Suprapubic skin (tissue), 3 donors: ENCODE measurements at regions not wholly inside any gene's neighbourhood (a gene's known extent, or its start where the extent isn't known, plus 50 kb on each side); places are given as distances from the start of the nearest gene placed in this dataset.

ENCODE experiments used
- EP300 ChIP-seq: sonication (generic); formaldehyde crosslinking; IDR thresholded peaks from one replicate; pipeline ENCODE4 v1.6.1; 2017; ENCODE audit warnings: antibody characterized with exemption
- TF ChIP-seq, protein P1 (sequence below), 2 donors: fragments of 200-600 bp in 1 of 2; fragments of 450-650 bp in 1 of 2; sonication (generic) in 1 of 2; IDR thresholded peaks; one replicate each; pipeline ENCODE4 v1.5.1; 2016 to 2019; ENCODE audit warnings: antibody characterized with exemption in 2 of 2, mild to moderate bottlenecking in 1 of 2, moderate library complexity in 1 of 2

DNA sequence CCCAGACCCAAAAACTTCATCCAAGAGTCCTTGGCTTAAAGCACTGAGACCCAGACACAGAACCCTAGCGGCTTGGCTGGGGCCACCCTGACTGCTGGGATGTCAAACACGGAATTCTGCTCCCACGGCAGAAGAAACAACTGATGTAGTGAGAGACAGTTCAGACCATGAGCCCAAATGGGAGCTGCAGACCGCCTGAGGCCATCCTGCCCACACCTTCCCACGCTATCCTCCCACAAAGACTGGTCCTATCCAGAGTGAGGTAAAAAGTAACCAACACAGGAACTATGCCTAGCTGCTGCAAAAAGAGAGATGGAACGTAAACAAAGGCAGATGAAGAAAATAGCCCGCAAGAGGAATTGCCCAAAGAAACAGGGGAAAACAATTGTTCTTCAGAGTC lies 203.3 kb downstream of the PTPRU start:
- TF ChIP-seq, protein P1, sequence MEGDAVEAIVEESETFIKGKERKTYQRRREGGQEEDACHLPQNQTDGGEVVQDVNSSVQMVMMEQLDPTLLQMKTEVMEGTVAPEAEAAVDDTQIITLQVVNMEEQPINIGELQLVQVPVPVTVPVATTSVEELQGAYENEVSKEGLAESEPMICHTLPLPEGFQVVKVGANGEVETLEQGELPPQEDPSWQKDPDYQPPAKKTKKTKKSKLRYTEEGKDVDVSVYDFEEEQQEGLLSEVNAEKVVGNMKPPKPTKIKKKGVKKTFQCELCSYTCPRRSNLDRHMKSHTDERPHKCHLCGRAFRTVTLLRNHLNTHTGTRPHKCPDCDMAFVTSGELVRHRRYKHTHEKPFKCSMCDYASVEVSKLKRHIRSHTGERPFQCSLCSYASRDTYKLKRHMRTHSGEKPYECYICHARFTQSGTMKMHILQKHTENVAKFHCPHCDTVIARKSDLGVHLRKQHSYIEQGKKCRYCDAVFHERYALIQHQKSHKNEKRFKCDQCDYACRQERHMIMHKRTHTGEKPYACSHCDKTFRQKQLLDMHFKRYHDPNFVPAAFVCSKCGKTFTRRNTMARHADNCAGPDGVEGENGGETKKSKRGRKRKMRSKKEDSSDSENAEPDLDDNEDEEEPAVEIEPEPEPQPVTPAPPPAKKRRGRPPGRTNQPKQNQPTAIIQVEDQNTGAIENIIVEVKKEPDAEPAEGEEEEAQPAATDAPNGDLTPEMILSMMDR (IDR thresholded peaks at IDR 0.05), result no peak
- TF ChIP-seq EP300, result no peak
